IMR-90 (cell line): ENCODE measurements at regions not wholly inside any gene's neighbourhood (a gene's known extent, or its start where the extent isn't known, plus 50 kb on each side); places are given as distances from the start of the nearest gene placed in this dataset.
A peak's percentile ranks its signal among the peaks of the same experiment; 100 is the strongest.

Experiments
- ATAC-seq: fragments of 200-7000 bp; cut with Tn5 transposase; 2 replicates; pipeline ENCODE4 v1.9.1; 2020; ENCODE audit warnings: low read depth, mild to moderate bottlenecking, moderate library complexity
- BruUV-seq: library from RNA; stranded (reverse); fragments of 400-500 nt; replicated peaks from 2 replicates; lab custom pipeline; 2021; lab: Mats Ljungman, UMichigan
- CTCF ChIA-PET: fragments of 300-600 bp; formaldehyde crosslinking; extraction: SDS; loops from one replicate; lab custom pipeline; 2021; ENCODE audit warnings: antibody characterized with exemption; lab: Yijun Ruan, JAX
- POLR2A ChIA-PET: fragments of 300-600 bp; sonication (Branson Sonifier 250); formaldehyde crosslinking; loops from one replicate; lab custom pipeline; 2022; ENCODE audit warnings: antibody characterized with exemption; ENCODE audit not compliant: unreplicated experiment; lab: Charles Lee
- DNase-seq: peaks from one replicate; pipeline ENCODE4 v3.0.0; 2013
- H2AFZ ChIP-seq: replicated peaks from 2 replicates; pipeline ENCODE3; 2013; ENCODE audit warnings: low read length, mild to moderate bottlenecking; ENCODE audit not compliant: poor library complexity
- H2AK5ac ChIP-seq: 2 replicates; pipeline ENCODE4 v1.6.1; 2013; ENCODE audit warnings: low read depth, low read length, inconsistent platforms
- H2AK9ac ChIP-seq: replicated peaks from 2 replicates; pipeline ENCODE3; 2013; ENCODE audit warnings: mild to moderate bottlenecking, low read depth, low read length, moderate library complexity; ENCODE audit not compliant: poor library complexity
- H2BK120ac ChIP-seq: 2 replicates; pipeline ENCODE4 v1.6.1; 2013; ENCODE audit warnings: low read depth, low read length, inconsistent platforms
- H2BK15ac ChIP-seq: 3 replicates; pipeline ENCODE4 v1.6.1; 2013; ENCODE audit warnings: low read depth, low read length, inconsistent platforms
- H2BK20ac ChIP-seq: 2 replicates; pipeline ENCODE4 v1.6.1; 2013; ENCODE audit warnings: low read depth, mild to moderate bottlenecking, inconsistent platforms, low read length, moderate library complexity
- H2BK5ac ChIP-seq: 2 replicates; pipeline ENCODE4 v1.6.1; 2013; ENCODE audit warnings: mild to moderate bottlenecking, low read depth, low read length, inconsistent platforms; ENCODE audit not compliant: poor library complexity, severe bottlenecking
- H3K14ac ChIP-seq: replicated peaks from 2 replicates; pipeline ENCODE4 v1.6.1; 2013; ENCODE audit warnings: low read depth, low read length, inconsistent platforms
- H3K18ac ChIP-seq: 2 replicates; pipeline ENCODE4 v1.6.1; 2013; ENCODE audit warnings: low read depth, low read length, control low read depth
- H3K23ac ChIP-seq: 2 replicates; pipeline ENCODE4 v1.6.1; 2013; ENCODE audit warnings: low read depth, low read length, inconsistent platforms
- H3K27ac ChIP-seq: 2 replicates; pipeline ENCODE4 v1.5.1; 2013; ENCODE audit warnings: mild to moderate bottlenecking, control low read depth, low read length; ENCODE audit not compliant: insufficient read depth
- H3K27me3 ChIP-seq: 2 replicates; pipeline ENCODE4 v1.6.1; 2013; ENCODE audit warnings: low read length; ENCODE audit not compliant: control insufficient read depth, insufficient read depth
- H3K36me3 ChIP-seq: 2 replicates; pipeline ENCODE4 v1.6.1; 2013; ENCODE audit warnings: low read length, mixed read lengths; ENCODE audit not compliant: control insufficient read depth, insufficient read depth
- H3K4ac ChIP-seq: 2 replicates; pipeline ENCODE4 v1.6.1; 2013; ENCODE audit warnings: low read depth, low read length, inconsistent platforms
- H3K4me1 ChIP-seq: 2 replicates; pipeline ENCODE4 v1.6.1; 2013; ENCODE audit warnings: low read length, mixed read lengths; ENCODE audit not compliant: control insufficient read depth, insufficient read depth
- H3K4me2 ChIP-seq: 2 replicates; pipeline ENCODE4 v1.6.1; 2013; ENCODE audit warnings: low read depth, mild to moderate bottlenecking, control low read depth, low read length, moderate library complexity
- H3K4me3 ChIP-seq: 2 replicates; pipeline ENCODE4 v1.5.1; 2013; ENCODE audit warnings: low read depth, mild to moderate bottlenecking, control low read depth, low read length, moderate library complexity; ENCODE audit not compliant: insufficient read depth
- H3K56ac ChIP-seq: 2 replicates; pipeline ENCODE4 v1.6.1; 2013; ENCODE audit warnings: low read length, inconsistent platforms; ENCODE audit not compliant: insufficient read depth; ENCODE audit errors: extremely low read depth
- H3K79me1 ChIP-seq, 2 experiments: 2 replicates each; pipeline ENCODE4 v1.6.1; 2013; ENCODE audit warnings: low read length in 2 of 2, inconsistent platforms in 1 of 2, low read depth in 1 of 2
- H3K9ac ChIP-seq: 2 replicates; pipeline ENCODE4 v1.6.1; 2013; ENCODE audit warnings: low read depth, low read length, control low read depth
- H3K9me1 ChIP-seq: 2 replicates; pipeline ENCODE4 v1.6.1; 2013; ENCODE audit warnings: low read length, inconsistent platforms; ENCODE audit not compliant: insufficient read depth
- H3K9me3 ChIP-seq: 2 replicates; pipeline ENCODE4 v1.6.1; 2013; ENCODE audit warnings: low read length; ENCODE audit not compliant: control insufficient read depth, insufficient read depth
- H4K20me1 ChIP-seq: 2 replicates; pipeline ENCODE4 v1.6.1; 2013; ENCODE audit warnings: low read length, inconsistent platforms; ENCODE audit not compliant: insufficient read depth
- H4K5ac ChIP-seq: 2 replicates; pipeline ENCODE4 v1.6.1; 2013; ENCODE audit warnings: mild to moderate bottlenecking, low read depth, low read length, control low read depth
- H4K8ac ChIP-seq, 2 experiments: 2 replicates each; pipeline ENCODE4 v1.6.1; 2013; ENCODE audit warnings: low read depth in 2 of 2, low read length in 2 of 2, control low read depth in 1 of 2, inconsistent platforms in 1 of 2
- H4K91ac ChIP-seq: 2 replicates; pipeline ENCODE4 v1.6.1; 2013; ENCODE audit warnings: low read depth, low read length, inconsistent platforms; ENCODE audit not compliant: insufficient read depth
- BHLHE40 ChIP-seq: fragments of 150-350 bp; IDR thresholded peaks from 2 replicates; pipeline ENCODE4 v1.6.1; 2016; ENCODE audit warnings: mild to moderate bottlenecking, low read depth, low read length
- CEBPB ChIP-seq: IDR thresholded peaks from 2 replicates; pipeline ENCODE4 v1.6.1; 2012; ENCODE audit warnings: low read depth, low read length, improper control_type of control experiment
- CHD1 ChIP-seq: IDR thresholded peaks from 2 replicates; pipeline ENCODE4 v1.6.1; 2012; ENCODE audit warnings: low read depth, low read length, improper control_type of control experiment
- CTCF ChIP-seq: conservative IDR thresholded peaks from 2 replicates; pipeline ENCODE4 v1.5.1; 2012; ENCODE audit warnings: mild to moderate bottlenecking, low read depth, low read length, improper control_type of control experiment
- ELK1 ChIP-seq: fragments of 150-350 bp; IDR thresholded peaks from 2 replicates; pipeline ENCODE4 v1.6.1; 2016; ENCODE audit warnings: low read depth, mild to moderate bottlenecking, low read length, moderate library complexity, borderline replicate concordance
- FOS ChIP-seq: fragments of 150-350 bp; IDR thresholded peaks from 2 replicates; pipeline ENCODE4 v1.6.1; 2016; ENCODE audit warnings: low read depth, low read length
- MAFK ChIP-seq: IDR thresholded peaks from 2 replicates; pipeline ENCODE4 v1.6.1; 2012; ENCODE audit warnings: low read depth, low read length, improper control_type of control experiment
- MAZ ChIP-seq: IDR thresholded peaks from 2 replicates; pipeline ENCODE4 v1.6.1; 2012; ENCODE audit warnings: low read depth, mild to moderate bottlenecking, low read length, improper control_type of control experiment, moderate library complexity, borderline replicate concordance
- MXI1 ChIP-seq: IDR thresholded peaks from 2 replicates; pipeline ENCODE4 v1.6.1; 2012; ENCODE audit warnings: low read depth, mild to moderate bottlenecking, low read length, moderate library complexity, borderline replicate concordance
- NFE2L2 ChIP-seq: fragments of 150-350 bp; IDR thresholded peaks from 2 replicates; pipeline ENCODE4 v1.6.1; 2016; ENCODE audit warnings: low read depth, mild to moderate bottlenecking, low read length
- POLR2A ChIP-seq: IDR thresholded peaks from 2 replicates; pipeline ENCODE4 v1.6.1; 2012; ENCODE audit warnings: mild to moderate bottlenecking, low read depth, low read length
- RAD21 ChIP-seq: IDR thresholded peaks from 2 replicates; pipeline ENCODE4 v1.6.1; 2012; ENCODE audit warnings: low read length, improper control_type of control experiment
- RCOR1 ChIP-seq: IDR thresholded peaks from 2 replicates; pipeline ENCODE4 v1.6.1; 2012; ENCODE audit warnings: mild to moderate bottlenecking, low read length, improper control_type of control experiment; ENCODE audit not compliant: insufficient replicate concordance
- RFX5 ChIP-seq: IDR thresholded peaks from 2 replicates; pipeline ENCODE4 v1.8.0; 2012; ENCODE audit warnings: low read depth, mild to moderate bottlenecking, low read length, moderate library complexity
- SMC3 ChIP-seq: fragments of 150-350 bp; IDR thresholded peaks from 2 replicates; pipeline ENCODE4 v1.6.1; 2016; ENCODE audit warnings: low read depth, mild to moderate bottlenecking, antibody characterized with exemption, low read length, moderate library complexity
- USF2 ChIP-seq: fragments of 150-350 bp; IDR thresholded peaks from 2 replicates; pipeline ENCODE4 v1.6.1; 2017; ENCODE audit warnings: mild to moderate bottlenecking, antibody characterized with exemption, low read length, low read depth
- WGBS, 2 experiments: methylation state at CpG; one replicate each; pipeline versions ENCODE4 v1.1.5 to v1.1.7; 2013; ENCODE audit warnings: missing lambda C conversion rate in 2 of 2; ENCODE audit not compliant: insufficient read length in 1 of 2; ENCODE audit errors: extremely low coverage in 2 of 2; 5-methylcytosine and 5-hydroxymethylcytosine counted together
- dilution Hi-C: fragments of 300-500 bp; cut with HindIII; formaldehyde crosslinking; loops from one replicate; pipeline ENCODE4 v1.14.3; 2018; ENCODE audit warnings: low sequenced_read_pairs; ENCODE audit not compliant: unreplicated experiment
- in situ Hi-C: fragments of 300-500 bp; cut with MboI; formaldehyde crosslinking; loops from 3 replicates; pipeline ENCODE4 v1.14.3; 2019; ENCODE audit warnings: low sequenced_read_pairs, inconsistent platforms, mixed read lengths
- intact Hi-C: fragments of 100-400 bp; cut with micrococcal nuclease; formaldehyde crosslinking; loops from 2 replicates; pipeline ENCODE4 v1.10.0; 2022

GRCh38 chr7:101747879-101748345, 69.5 kb upstream of the CUX1 start:
- ChIA-PET POLR2A (no interaction called here), CTCF (no interaction called here)
- Histone ChIP-seq H3K27ac (no peak overlapping the region), H3K9me1 (no peaks in the 10 kb centered on the region), H2AFZ (peak overlapping the region; percentile 33), H3K4ac (no peak overlapping the region), H2BK120ac (no peak overlapping the region), H3K9me3 (no peaks in the 10 kb centered on the region), H3K36me3 (no peaks in the 10 kb centered on the region), H3K4me2 (peak overlapping the region; percentile 50; the same call in 1 of the 2 replicates), H3K79me1 (no peaks in the 10 kb centered on the region), H2BK20ac (no peak overlapping the region), H4K8ac (no peak overlapping the region), H2BK15ac (no peak overlapping the region), H3K23ac (no peak overlapping the region), H3K9ac (no peak overlapping the region), H2AK5ac (no peak overlapping the region), H4K5ac (no peak overlapping the region), H3K4me1 (peaks cover 3% of the 10 kb centered on the region; the same call in 1 of the 2 replicates), H2AK9ac (no peak overlapping the region), H2BK5ac (no peak overlapping the region), H3K56ac (no peak overlapping the region), H4K91ac (no peak overlapping the region), H4K20me1 (no peaks in the 10 kb centered on the region), H3K18ac (no peak overlapping the region), H3K4me3 (no peak overlapping the region), H3K27me3 (peaks cover 28% of the 10 kb centered on the region), H3K14ac (no peak overlapping the region)
- ATAC-seq, result no peak
- 0% methylated on average over 1 of the region's 15 CpGs; no CpG with 5 or more reads in 1 of the 2 experiments for WGBS, 2 experiments
- DNase-seq, result no peak
- BruUV-seq, result no TSS peak
- in situ Hi-C loops (no loop called here), intact Hi-C loops (no loop called here), dilution Hi-C loops (no loop called here)
- TF ChIP-seq RCOR1, result no peak
- TF ChIP-seq RAD21, result no peak
- TF ChIP-seq ELK1, result no peak
- no peak for TF ChIP-seq SMC3
- no peak for TF ChIP-seq MXI1
- TF ChIP-seq BHLHE40, result no peak
- TF ChIP-seq CTCF, result no peak
- TF ChIP-seq FOS, result no peak
- no peak for TF ChIP-seq CHD1
- no peak for TF ChIP-seq POLR2A
- no peak for TF ChIP-seq NFE2L2
- no peak for TF ChIP-seq RFX5
- no peak for TF ChIP-seq MAFK
- TF ChIP-seq USF2, result no peak
- no peak for TF ChIP-seq MAZ
- TF ChIP-seq CEBPB, result no peak
